HG02870 (cell line): ENCODE measurements at regions not wholly inside any gene's neighbourhood (a gene's known extent, or its start where the extent isn't known, plus 50 kb on each side); places are given as distances from the start of the nearest gene placed in this dataset.
"Not testable (repeated sequence)": the region's sequence is repeated elsewhere in the genome, so short reads cannot be mapped to it uniquely, and the experiment has no call there.

Experiments used
- ATAC-seq: cut with Tn5 transposase; IDR thresholded peaks from one replicate; pipeline ENCODE4 v1.9.1; 2021; ENCODE audit warnings: mild to moderate bottlenecking, moderate library complexity; ENCODE audit not compliant: unreplicated experiment

DNA sequence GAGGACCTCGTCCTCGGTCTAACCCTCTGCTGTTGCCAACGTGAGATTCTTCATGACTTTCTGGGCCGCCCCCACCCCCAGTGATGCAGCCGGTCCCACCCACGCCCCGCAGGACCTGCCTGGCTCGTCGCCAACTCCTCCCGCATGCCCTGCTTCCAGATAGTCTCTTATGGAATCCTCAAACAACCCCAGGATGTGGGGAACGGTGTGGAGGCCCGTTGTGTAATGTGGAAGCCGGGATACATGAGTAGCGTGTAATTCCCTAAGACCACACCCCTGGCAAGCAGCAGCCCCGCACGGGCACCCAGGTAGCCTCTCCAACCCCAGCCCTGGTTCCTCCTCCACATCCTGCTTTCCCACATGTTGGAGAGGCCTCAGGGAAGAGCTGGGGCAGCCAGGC is 275.9 kb downstream of the C16orf95 start:
- ATAC-seq, result no peak

DNA sequence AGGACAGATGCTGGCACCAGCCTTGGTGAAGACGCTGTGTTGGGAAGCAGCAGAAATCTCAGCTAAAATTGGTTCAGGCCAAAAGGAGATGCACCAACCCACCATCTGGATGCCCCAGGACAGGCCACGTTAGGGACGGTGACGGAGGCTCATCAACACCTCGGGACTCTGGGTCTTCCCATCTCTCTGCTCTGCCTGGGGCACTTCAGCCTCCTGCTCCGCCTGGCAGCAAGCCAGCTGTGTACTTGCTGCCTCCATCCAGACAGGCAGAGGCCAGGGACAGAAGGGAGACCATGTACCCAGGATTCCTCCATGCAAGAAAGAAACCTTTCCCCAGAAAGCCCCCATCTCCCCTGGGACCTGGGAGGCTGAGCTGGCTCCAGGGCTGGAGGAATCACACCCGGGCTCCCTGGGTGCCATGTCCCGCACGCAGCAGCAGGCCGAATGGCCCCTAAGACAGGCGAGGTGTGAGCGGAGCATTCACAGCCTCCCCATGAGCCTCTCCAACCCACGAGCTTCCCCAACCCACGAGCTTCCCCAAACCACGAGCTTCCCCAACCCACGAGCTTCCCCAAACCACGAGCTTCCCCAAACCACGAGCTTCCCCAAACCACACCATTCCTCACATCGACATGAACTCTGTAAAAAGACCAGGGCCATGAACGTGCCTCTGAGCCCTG is 274.5 kb downstream of the C16orf95 start:
- ATAC-seq, result no peak

DNA sequence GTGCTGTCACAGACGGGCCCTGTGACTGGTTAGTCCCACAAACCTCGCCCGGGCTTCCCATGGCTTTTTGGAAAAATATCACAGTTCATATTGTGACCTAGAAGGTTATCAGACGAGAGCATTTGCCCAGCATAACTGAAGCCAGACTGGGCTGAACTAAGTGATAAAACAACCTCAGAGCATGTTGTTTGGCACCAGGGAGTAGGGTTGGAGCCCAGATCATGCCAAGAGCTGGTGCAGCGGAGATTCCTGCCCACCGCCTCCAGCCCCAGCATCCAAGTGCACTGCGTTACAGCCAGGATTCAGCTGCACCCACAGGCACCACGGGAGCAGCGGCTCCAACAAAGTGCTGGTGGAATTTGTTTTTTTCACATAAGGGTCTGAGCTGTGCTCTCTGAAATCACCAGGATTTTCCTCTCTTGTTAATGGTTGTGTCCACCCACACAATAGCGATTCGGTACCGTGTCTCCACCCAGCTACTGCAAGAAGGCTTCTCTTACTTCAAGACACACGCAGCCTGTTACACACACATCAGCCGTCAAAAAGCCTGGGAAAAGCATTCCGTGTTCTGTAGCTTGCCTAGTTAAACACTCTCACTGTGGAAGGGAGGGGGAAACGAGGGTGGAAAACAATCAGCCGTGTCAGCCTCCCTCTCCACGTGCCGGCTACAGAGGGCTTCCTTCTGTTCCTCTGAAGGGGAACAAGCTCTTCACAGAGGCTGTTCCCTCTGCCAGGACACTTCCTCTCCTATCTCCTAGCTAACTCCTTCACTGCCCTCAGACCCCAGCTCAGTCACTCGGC is 273.8 kb downstream of the C16orf95 start:
- ATAC-seq, result no peak

DNA sequence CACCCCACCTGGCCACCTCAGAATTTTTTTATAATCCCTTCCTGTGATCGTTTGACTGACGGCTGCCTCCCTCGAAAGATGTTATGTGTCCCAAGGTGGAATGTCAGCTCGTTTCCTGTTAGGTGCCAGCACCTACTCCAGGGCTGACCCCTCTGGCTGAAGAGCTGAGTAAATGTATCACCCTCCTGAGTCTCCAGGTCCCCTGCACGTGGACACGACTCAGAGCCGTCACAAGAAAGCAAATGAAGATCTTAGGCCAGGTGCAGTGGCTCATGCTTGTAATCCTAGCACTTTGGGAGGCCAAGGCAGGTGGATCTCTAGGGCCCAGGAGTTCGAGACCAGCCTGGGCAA is 273.2 kb downstream of the C16orf95 start:
- ATAC-seq, result no peak

DNA sequence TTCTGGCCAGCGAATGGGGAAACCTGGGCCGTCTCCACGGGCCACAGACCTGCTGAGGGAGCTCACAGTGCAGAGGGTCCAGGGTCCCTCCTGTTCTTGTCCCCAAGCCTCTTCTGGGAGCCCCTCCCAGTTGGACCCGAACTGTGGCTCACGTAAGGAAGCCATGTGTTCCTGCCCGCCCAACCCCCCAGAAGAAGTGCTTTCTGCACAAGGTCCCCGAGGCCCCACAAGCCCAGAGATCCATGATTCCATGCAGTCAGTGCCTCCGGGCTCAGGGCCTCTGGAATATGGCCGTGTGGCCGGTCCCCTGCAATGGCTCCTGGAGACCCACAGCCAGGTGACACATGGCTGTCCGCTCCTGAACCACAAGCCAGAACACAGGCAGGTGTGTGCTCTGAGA is 272.4 kb downstream of the C16orf95 start:
- no peak for ATAC-seq

DNA sequence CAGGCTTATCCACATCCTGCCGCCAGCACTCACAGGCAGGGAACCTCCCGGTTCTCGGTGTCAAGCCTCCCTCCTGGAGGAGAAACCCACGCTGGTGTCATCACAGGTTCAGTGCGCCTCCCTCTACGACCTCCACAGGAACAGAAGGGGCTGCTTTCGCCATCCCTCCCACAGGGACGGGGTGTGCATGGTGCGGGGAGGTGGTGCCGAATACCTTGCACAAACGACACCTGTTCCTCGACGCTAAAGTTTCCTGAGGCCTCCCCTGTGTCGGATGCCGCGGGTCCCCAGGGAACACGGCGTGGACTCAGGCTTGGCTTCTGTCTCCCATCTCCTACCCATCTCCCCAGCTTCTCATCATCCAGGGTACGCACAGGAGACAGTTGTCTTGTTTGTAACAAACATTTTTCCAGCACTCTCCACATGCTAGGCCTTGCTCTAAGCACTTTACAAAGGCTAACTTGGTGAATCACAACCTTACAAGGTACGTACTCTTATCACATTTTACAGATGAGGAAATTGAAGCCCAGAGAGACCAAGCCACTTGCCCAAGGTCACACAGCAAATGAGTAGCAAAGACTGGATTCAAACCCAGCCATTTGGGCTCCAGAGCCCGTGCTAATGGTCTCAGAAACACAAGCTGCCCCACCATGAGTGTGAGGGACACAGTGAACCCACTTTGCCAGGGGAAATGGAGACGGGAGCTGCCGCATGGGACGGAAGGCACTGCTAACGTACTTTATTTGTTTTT is 271.6 kb downstream of the C16orf95 start:
- no peak for ATAC-seq

DNA sequence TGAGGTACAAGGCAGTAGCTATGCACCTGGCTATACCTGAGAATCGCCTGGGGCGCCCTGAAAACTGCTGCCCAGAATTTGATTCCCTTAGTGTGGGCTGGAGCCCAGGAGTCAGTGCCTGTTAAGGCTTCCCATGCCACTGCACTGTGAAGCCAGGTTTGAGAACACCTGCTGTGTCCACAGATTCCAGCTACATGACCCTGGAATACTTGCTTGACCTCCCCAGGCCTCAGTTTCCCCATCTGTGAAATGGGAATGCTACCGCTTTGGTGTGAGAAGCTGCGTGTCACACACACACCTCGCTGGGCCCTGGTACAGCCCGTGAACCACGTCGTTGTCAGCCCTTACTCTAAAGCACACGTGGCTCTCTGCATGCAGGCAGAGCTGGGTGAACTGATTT is 271.0 kb downstream of the C16orf95 start:
- no peak for ATAC-seq

DNA sequence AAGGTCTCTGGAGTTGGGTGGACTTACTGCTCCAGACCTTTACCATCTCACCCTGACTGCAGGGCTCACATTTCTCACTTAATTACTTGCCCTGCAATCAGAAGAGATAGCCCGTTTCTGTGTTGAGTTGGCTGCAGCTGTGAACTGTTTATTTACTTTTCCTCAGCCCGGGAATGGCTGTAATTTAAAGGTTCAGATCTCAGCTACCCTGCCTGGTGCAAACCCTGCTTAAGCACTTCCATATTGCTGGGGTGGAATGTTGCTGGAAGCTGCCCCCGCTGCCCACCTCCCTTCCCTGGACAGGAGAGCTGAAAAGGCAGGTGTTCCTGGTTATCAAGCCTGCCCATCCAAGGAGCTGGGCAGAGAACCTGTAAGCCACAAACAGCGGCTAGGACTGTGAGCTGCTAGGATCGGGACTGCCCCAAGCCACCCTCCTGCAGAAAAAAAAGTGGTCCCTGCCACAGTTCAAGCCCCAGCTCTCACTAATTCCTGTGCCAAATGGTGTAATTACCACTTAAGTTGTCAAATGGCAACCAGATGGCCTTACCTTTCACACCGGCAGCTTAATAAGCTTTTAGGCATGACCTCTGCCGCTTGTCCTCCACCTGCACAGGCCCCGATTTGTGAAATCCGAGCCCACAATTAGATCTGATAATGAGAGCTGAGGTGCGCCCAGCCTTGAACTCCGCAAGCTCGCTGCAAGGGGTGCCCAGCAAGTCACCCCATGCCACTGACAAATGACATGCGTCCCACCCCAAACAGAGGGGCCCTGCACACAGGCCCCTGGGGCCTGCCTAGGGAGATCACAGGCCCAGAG is 269.8 kb downstream of the C16orf95 start:
- ATAC-seq, result no peak

DNA sequence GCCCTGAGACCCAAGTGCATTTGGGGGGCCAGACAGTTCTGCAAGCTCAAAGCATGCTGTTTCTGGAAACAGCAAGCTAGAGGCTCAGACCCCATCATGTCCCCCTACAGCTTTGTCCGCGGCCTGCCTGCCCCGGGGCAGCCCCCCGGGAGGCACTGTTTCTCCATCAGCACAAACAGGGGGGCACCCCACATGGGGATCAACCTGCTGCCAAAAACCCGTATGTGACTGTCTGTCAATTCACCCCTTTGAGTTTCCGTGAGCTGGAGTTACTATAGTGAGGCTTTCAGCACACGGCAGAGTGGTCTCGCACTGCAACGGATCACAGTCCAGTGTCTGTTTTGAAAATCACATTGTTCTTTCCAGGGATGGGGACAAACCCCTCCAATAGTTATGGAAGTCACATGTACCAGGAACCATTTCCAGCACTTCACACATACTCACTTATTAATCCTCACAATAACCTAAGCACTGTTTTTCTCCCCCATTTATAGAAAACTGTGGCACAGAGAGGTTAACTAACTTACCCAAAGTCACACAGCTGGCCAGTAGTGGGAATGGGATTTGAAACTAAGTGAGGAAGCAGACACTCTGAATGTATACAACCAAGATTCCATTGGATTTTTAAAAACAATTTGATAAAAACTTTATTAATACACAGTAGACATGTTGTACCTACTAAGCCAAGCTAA is 269.0 kb downstream of the C16orf95 start:
- ATAC-seq, result no peak

DNA sequence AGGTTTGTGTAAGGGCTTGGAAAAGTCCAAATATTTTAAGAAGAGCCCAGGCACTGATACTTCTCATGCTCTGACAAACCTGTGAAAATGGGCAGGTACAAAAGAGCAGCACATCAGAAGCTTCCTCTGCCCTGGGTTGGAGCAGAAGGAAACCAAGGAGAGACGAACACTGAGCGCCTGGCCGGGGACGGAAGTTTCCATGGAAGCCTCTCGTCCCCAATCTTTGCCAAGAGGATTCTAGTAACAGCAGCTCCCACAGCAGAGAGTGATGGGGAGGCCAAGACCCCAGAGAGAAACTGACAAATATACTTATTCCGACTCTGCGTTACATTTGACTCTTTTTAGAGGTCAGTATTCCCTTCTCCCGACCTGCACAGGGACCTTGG is 268.5 kb downstream of the C16orf95 start:
- no peak for ATAC-seq

DNA sequence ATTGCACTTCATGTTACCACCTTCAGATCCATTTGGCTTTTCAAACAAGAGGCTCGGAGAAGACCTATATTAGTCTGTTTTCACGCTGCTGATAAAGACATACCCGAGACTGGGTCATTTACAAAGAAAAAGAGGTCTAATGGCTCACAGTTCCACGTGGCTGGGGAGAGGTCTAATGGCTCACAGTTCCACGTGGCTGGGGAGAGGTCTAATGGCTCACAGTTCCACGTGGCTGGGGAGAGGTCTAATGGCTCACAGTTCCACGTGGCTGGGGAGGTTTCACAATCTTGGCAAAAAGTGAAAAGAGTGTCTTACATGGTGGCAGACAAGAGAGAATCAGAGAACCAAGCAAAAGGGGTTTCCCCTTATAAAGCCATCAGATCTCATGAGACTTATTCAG is 268.0 kb downstream of the C16orf95 start:
- not testable (repeated sequence) for ATAC-seq

DNA sequence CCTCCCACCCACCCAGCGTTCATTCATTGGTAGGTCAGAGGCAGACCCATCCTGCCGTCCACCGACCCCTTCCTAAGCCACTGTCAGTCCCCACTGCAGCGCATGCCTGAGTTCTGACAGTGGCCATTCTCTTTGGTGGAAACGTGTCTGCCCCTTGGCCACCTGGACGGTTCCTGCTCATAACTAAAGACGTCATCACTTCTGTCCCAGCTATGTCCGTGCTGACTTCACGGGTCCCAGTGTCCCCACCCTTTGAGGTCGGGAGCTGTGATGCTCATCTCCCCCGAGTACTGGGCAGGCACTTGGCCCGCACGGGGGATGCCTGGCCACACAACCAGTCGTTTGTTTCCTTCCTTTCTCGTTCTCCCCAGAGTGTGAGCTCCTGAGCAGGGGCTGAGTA is 267.1 kb downstream of the C16orf95 start:
- no peak for ATAC-seq

DNA sequence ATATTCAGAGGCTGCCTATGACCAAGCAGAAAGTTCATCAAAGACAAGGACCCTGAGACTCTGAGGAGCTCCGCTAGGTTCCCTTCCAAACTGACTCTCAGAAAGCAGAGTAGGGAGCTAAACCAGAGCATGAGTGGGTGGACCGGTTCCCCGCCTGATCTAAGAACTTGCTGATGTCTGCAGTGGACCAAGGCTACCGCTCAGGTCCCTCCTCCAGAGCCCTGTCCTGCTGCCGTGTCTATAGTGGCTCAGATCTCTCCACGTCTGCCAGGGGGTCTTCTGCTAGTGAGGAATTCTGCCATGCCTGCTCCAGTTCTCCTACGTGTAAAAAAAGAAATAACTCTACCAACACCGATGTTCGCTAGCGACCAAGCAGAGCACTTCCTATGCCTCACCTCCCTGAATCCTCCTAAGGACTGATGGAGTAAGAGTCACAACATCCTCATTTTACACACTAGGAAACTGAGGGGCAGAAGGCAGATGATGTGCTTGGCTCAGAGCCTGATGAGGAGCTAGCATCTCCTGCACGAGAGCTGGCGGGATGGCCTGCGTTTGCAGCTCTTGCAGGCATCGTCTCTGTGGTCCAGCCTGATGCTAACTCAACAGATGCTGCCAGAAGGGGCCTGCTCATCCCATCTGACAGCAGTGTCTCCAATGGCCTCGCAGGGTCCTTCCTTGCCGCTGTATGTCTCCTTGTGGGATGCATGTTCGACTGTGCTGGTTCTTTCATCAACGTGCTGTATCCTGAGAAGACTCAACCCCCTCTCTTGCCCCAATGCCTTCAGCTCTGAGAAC is 265.5 kb downstream of the C16orf95 start:
- no peak for ATAC-seq

DNA sequence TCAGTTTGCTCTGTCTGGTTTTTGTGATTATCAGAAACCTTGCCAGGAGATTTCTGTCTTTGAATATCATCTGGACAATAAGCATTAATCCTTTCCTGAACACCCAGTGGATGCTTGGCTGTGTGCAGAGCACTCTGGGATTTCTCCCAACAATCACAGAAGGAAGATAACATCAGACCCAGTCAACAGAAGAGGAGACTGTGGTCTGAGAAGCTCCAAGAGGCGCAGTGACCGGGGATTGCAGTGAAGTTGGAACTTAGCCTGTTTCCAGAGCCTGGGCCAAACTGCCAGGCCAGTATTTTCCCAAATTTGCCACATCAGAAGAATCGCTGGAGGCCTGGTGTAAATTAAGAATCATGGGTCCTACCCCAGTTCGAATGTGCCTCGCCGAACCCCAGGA is 264.7 kb downstream of the C16orf95 start:
- no peak for ATAC-seq

DNA sequence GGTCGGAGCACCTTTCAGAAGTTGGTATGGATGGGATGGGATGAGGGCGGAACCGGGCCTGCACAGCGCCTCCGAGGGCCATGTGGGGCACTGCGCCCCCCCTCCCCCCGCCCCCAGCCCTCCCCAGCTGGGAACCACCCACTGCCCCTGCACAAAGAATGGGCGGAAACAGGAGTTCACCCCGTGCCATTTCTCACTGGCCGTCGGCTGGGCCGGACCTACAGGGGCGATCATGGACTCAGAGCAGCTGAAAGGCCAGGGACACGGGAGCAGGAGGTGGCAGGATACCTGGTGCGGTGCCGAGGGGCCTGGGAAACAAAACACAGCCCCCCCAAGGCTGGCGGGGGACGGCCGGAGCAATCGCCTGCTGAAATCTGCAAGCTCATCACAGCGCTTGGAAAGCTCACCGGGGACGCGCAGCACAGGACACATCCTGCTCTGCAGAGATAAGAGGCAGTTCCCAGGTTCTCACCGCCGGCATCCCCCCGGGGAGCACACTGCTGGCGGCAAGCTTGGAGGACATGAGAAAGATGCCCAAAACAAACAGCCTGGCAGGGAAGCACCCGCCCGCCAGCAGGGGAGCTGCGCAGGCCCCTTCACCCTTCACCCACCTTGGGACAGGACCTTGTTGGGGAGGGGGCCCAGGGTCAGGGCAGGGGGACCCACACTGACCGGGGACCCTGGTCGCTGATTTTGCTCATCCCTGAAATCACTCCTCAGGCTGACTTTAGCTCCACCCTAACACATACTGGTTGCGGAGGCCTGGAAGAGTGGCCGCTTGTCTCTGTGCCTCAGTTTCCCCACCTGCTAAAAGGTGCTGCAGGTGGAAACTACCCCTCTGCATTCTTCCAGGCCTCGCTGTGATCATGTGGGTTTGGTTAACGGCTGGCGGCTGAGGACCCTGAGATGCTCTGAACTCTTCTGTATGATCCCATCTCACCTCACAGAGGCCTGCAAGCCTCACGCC is 263.9 kb downstream of the C16orf95 start:
- no peak for ATAC-seq

DNA sequence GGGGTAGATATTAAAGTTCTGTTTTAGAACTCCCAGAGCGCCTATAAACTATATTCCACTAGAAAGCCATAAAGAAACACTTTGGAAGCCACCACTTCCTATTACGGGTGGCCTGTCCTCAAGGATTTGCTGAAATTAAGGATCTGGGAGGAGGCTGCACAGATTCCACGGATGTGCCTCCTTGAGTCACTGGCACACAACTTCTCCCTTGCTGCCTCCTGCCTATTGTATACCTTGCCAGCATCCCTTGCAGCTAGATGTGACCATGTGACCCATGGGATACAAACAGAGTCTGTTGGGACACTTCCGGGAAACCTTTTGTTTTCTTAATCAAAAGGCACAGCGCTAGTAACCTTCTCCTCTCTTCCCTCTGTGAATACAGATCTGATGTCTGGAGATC is 263.0 kb downstream of the C16orf95 start:
- no peak for ATAC-seq

DNA sequence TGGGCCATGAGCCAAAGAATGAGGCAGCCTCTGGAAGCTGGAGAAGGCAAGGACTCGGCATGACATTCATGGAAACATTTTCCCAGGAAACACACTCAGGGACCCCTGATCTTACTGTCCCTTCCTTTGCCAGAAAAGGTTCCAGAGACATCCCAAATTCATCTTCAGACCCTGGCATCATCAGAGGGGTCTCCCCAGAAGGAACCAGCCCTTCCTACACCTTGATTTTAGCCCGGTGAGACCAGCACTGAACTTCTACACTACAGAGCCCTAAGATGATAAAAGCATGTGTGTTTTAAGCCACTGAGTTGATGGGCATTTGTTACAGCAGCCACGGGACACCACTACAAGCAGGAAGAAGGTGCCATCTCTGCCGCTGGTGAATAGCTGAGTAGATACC is 262.3 kb downstream of the C16orf95 start:
- ATAC-seq, result no peak

DNA sequence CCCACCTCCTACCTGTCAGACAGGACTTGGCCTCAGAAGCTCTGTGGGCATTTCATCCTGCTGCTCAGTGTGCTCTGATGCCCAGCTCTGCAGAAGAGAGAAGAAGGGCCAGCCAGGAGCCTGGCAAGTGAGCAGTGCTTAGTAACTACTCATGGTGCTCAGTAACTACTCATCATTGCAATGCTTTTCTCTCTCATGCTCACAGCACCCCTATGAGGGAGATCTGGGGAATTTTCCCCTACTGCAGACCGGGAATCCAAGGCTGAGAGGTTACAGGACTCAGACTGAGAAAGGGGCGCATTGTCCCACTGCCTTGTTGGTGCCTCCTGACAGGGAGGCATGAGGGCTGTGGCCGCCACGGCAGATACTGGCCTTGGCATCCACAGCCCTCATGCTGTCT is 261.1 kb downstream of the C16orf95 start:
- no peak for ATAC-seq

DNA sequence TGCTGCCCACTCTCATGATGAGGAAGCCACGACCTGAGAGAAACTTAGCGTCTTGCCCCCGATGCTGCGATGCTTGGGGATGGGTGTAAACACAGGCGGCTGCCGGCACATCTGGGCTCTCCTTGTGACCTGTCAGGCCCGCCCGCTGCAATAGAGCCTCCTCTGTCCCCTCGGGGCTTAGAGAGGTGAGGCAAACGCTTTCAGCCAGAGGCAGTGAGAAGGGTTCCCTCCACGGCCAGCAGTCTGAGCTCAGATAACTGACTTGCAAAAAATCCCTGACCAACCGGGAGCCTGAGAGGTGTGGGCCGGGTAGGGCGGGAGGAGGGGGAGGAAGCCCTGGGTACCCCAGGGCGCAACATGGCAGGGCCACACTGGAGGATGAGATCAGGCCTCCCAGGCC is 260.6 kb downstream of the C16orf95 start:
- ATAC-seq, result no peak
